ENCODE measurements at regions not wholly inside any gene's neighbourhood (a gene's known extent, or its start where the extent isn't known, plus 50 kb on each side); places are given as distances from the start of the nearest gene placed in this dataset.

- TF ChIP-seq POLR2A (IDR thresholded peaks at IDR 0.05) (no peak), CTCF (IDR thresholded peaks at IDR 0.05) (no peak)
Observed at GRCh38 chr11:35079611-35080010, 59.4 kb upstream of the CD44 start.

Data from ovary (tissue), 3 donors.